Nephron progenitor cell (in vitro differentiated cells): ENCODE measurements at regions not wholly inside any gene's neighbourhood (a gene's known extent, or its start where the extent isn't known, plus 50 kb on each side); places are given as distances from the start of the nearest gene placed in this dataset.

ENCODE experiments used
- DNase-seq: peaks from one replicate; pipeline ENCODE4 v3.0.0; 2021
- H3K27ac Mint-ChIP-seq: 2 replicates; pipeline ENCODE4 v1.8.0; 2021; ENCODE audit warnings: mild to moderate bottlenecking, moderate library complexity, mixed read lengths
- H3K27me3 Mint-ChIP-seq: 2 replicates; pipeline ENCODE4 v1.8.0; 2021; ENCODE audit warnings: mild to moderate bottlenecking, low read depth, mixed read lengths; ENCODE audit not compliant: poor library complexity
- H3K36me3 Mint-ChIP-seq: 2 replicates; pipeline ENCODE4 v1.8.0; 2021; ENCODE audit warnings: low read depth, mixed read lengths
- H3K4me1 Mint-ChIP-seq: 2 replicates; pipeline ENCODE4 v1.8.0; 2021; ENCODE audit warnings: mixed read lengths
- H3K4me3 Mint-ChIP-seq: 2 replicates; pipeline ENCODE4 v1.8.0; 2021; ENCODE audit warnings: mild to moderate bottlenecking, moderate library complexity, mixed read lengths
- H3K9me3 Mint-ChIP-seq: 2 replicates; pipeline ENCODE4 v1.8.0; 2021; ENCODE audit warnings: mild to moderate bottlenecking, moderate library complexity, mixed read lengths
- TF ChIP-seq, protein P1 (sequence below): fragments of 200-600 bp; sonication (generic); IDR thresholded peaks from 2 replicates; pipeline ENCODE4 v1.5.0; 2021; ENCODE audit warnings: antibody characterized with exemption

DNA sequence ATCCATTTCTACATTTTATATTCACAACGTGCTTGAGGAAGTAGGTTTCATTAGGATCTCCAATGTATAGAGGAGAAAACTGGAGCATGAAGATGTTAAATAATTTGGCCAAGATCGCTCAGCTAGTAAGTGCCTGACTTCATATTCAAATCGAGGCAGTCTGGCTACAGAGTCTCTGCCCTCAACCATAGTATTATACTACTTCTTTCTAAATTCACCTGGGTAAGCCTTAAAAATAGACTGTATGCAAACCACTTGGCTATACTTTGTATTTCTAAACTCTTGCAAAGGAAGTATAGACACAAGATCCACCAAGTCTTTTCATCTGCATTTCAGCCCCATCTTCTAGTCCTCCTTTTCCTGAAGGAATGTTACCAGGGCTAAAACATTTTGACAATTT is 232.0 kb downstream of the PLK2 start:
- Mint-ChIP-seq H3K36me3 (no peaks in the 10 kb centered on the region), H3K9me3 (peaks cover 7% of the 10 kb centered on the region), H3K27me3 (no peaks in the 10 kb centered on the region), H3K27ac (no peak overlapping the region), H3K4me3 (no peak overlapping the region), H3K4me1 (no peaks in the 10 kb centered on the region)
- TF ChIP-seq, protein P1, sequence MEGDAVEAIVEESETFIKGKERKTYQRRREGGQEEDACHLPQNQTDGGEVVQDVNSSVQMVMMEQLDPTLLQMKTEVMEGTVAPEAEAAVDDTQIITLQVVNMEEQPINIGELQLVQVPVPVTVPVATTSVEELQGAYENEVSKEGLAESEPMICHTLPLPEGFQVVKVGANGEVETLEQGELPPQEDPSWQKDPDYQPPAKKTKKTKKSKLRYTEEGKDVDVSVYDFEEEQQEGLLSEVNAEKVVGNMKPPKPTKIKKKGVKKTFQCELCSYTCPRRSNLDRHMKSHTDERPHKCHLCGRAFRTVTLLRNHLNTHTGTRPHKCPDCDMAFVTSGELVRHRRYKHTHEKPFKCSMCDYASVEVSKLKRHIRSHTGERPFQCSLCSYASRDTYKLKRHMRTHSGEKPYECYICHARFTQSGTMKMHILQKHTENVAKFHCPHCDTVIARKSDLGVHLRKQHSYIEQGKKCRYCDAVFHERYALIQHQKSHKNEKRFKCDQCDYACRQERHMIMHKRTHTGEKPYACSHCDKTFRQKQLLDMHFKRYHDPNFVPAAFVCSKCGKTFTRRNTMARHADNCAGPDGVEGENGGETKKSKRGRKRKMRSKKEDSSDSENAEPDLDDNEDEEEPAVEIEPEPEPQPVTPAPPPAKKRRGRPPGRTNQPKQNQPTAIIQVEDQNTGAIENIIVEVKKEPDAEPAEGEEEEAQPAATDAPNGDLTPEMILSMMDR: no peak
- no peak for DNase-seq

DNA sequence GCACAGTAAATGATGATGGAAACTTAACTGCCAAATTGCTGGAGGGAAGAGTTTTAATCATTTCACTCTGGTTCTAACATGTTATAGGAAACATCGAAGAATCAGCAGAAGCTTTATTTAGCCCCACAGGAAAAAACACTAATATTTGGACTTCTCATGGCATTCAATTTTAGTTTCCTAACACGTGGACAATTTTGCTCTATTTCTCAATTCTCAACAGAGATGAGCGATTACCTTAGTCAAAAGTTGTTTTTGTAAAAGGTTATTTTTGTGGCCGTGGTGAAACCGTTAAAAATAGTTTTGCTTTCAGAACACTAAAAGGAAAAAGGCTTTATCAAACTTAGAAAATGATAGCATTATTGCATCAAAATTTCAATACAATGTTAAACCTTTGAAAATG is 235.2 kb downstream of the PLK2 start:
- no peaks in the 10 kb centered on the region for H3K27me3 Mint-ChIP-seq
- no peaks in the 10 kb centered on the region for H3K4me1 Mint-ChIP-seq
- no peak overlapping the region for H3K4me3 Mint-ChIP-seq
- no peaks in the 10 kb centered on the region for H3K36me3 Mint-ChIP-seq
- peaks cover 15% of the 10 kb centered on the region for H3K9me3 Mint-ChIP-seq
- H3K27ac Mint-ChIP-seq: no peak overlapping the region
- TF ChIP-seq, protein P1: no peak
- DNase-seq: no peak

DNA sequence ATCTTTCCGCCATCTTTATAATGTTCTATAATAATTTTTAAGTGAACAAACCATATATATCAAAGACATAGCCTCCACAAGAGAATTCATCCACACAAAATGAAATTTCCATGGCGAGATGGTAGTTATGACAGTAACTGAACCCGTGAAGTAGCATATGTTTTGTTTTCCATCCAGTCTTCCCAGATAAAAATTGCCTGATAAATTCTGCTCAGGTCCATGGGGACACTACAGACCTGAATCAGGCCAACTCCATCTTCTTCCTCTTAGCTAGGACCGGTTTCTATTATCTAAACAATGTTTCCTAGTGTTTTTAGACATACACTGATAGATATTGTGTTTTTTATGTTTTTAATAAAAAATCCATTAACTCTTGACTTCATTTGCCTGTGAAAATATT is 235.7 kb downstream of the PLK2 start:
- no peaks in the 10 kb centered on the region for H3K36me3 Mint-ChIP-seq
- no peak overlapping the region for H3K4me3 Mint-ChIP-seq
- TF ChIP-seq, protein P1: no peak
- DNase-seq: no peak
- H3K4me1 Mint-ChIP-seq: no peaks in the 10 kb centered on the region
- H3K27ac Mint-ChIP-seq: no peak overlapping the region
- H3K9me3 Mint-ChIP-seq: peaks cover 18% of the 10 kb centered on the region
- no peaks in the 10 kb centered on the region for H3K27me3 Mint-ChIP-seq

DNA sequence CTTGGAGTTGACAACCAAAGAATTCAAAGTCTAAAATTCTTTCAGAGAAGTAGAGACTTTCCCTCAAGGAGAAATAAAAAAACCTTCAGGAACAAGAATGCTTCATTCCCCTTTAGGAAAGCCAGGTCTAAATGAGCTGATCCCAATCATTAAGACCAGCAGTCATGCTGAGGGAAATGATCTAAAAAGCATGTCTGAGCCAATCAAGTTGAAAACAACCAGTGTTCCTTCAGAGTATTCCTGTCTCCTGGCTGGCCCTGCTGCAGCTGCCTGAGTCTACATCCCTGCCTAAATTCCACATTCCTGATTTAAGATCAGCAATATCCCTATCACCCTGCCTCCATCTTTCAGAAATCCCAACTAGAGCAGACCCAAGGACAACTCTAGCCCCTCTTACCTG is 244.5 kb downstream of the PLK2 start:
- peaks cover 52% of the 10 kb centered on the region for H3K9me3 Mint-ChIP-seq
- H3K27ac Mint-ChIP-seq: no peak overlapping the region
- no peak for DNase-seq
- no peak overlapping the region for H3K4me3 Mint-ChIP-seq
- no peaks in the 10 kb centered on the region for H3K27me3 Mint-ChIP-seq
- TF ChIP-seq, protein P1: no peak
- H3K4me1 Mint-ChIP-seq: no peaks in the 10 kb centered on the region
- H3K36me3 Mint-ChIP-seq: no peaks in the 10 kb centered on the region

DNA sequence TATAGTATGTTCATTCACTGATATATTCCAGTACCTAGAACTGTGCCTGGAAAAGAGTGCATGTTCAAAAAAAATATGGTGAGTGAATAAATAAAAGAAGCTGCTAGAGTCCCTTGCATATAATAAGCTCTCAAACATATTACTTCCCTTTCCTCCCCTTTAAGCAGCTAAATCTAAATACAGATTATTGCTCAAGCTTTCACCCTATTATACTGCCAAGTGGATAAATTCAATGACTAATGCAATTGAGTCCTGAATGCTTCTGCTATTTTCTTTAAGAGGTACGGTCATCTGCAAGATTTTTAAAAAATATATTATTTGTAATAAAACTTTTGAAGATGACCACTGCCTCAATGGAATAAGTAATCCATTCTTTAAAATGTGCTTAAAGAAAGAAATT is 248.4 kb downstream of the PLK2 start:
- DNase-seq: no peak

DNA sequence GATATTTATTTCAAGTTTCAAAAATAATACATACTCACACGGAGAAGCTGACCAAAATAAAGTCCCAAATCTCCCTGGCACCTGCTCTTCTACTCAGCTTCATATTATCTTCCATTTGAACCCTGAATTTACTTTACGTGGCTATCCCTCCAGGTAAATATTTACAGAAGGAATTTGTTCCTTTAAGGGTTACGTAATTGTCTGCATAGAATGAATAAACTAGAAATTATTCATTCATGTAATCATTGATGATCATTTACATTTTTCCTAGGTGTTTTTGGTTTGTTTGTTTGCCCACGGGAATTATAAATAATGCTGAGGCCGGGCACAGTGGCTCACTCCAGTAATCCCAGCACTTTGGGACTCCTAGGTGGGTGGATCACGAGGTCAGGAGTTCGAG is 251.2 kb downstream of the PLK2 start:
- Mint-ChIP-seq H3K36me3 (no peaks in the 10 kb centered on the region), H3K27me3 (no peaks in the 10 kb centered on the region), H3K9me3 (no peaks in the 10 kb centered on the region), H3K27ac (no peak overlapping the region), H3K4me1 (peaks cover 20% of the 10 kb centered on the region), H3K4me3 (no peak overlapping the region)
- DNase-seq: no peak
- TF ChIP-seq, protein P1: no peak

More for the DNA sequence above, 248.4 kb downstream of the PLK2 start:
- Mint-ChIP-seq H3K27ac (no peak overlapping the region), H3K9me3 (peaks cover 19% of the 10 kb centered on the region), H3K4me1 (peaks cover 11% of the 10 kb centered on the region), H3K27me3 (no peaks in the 10 kb centered on the region), H3K36me3 (no peaks in the 10 kb centered on the region), H3K4me3 (no peak overlapping the region)
- TF ChIP-seq, protein P1: no peak
